ENCODE measurements at regions not wholly inside any gene's neighbourhood (a gene's known extent, or its start where the extent isn't known, plus 50 kb on each side); places are given as distances from the start of the nearest gene placed in this dataset.

- in situ Hi-C loops (cut with MboI; ENCODE audit: low sequenced_read_pairs), result no loop called here
Observed at GRCh38 chr21:24829397-24829796, 777.9 kb downstream of the MRPL39 start.

GRCh38 chr21:24826822-24827221 is 780.5 kb downstream of the MRPL39 start:
- in situ Hi-C loops (cut with MboI; ENCODE audit: low sequenced_read_pairs), result no loop called here

GRCh38 chr21:24825348-24825747 is 781.9 kb downstream of the MRPL39 start:
- in situ Hi-C loops (cut with MboI; ENCODE audit: low sequenced_read_pairs), result no loop called here

GRCh38 chr21:24824209-24824608 is 783.1 kb downstream of the MRPL39 start:
- in situ Hi-C loops (cut with MboI; ENCODE audit: low sequenced_read_pairs), result no loop called here

GRCh38 chr21:24823247-24823646 is 784.0 kb downstream of the MRPL39 start:
- in situ Hi-C loops (cut with MboI; ENCODE audit: low sequenced_read_pairs), result no loop called here

- in situ Hi-C loops (cut with MboI; ENCODE audit: low sequenced_read_pairs), result no loop called here
Observed at GRCh38 chr21:24785033-24785432, 822.2 kb downstream of the MRPL39 start.

- in situ Hi-C loops (cut with MboI; ENCODE audit: low sequenced_read_pairs), result no loop called here
Observed at GRCh38 chr21:24781146-24781545, 826.1 kb downstream of the MRPL39 start.

GRCh38 chr21:24759348-24760075 is 847.8 kb downstream of the MRPL39 start:
- in situ Hi-C loops (cut with MboI; ENCODE audit: low sequenced_read_pairs), result no loop called here

GRCh38 chr21:24738063-24738462 is 869.2 kb downstream of the MRPL39 start:
- in situ Hi-C loops (cut with MboI; ENCODE audit: low sequenced_read_pairs), result no loop called here

GRCh38 chr21:24737296-24737850 is 869.9 kb downstream of the MRPL39 start:
- in situ Hi-C loops (cut with MboI; ENCODE audit: low sequenced_read_pairs), result no loop called here

GRCh38 chr21:24730661-24731060 is 876.6 kb downstream of the MRPL39 start:
- in situ Hi-C loops (cut with MboI; ENCODE audit: low sequenced_read_pairs), result no loop called here

GRCh38 chr21:24729568-24729967 is 877.7 kb downstream of the MRPL39 start:
- in situ Hi-C loops (cut with MboI; ENCODE audit: low sequenced_read_pairs), result no loop called here

- in situ Hi-C loops (cut with MboI; ENCODE audit: low sequenced_read_pairs), result no loop called here
Observed at GRCh38 chr21:24727803-24728440, 879.4 kb downstream of the MRPL39 start.

GRCh38 chr21:24716281-24716918 is 890.9 kb downstream of the MRPL39 start:
- in situ Hi-C loops (cut with MboI; ENCODE audit: low sequenced_read_pairs), result no loop called here

GRCh38 chr21:24714646-24715200 is 892.6 kb downstream of the MRPL39 start:
- in situ Hi-C loops (cut with MboI; ENCODE audit: low sequenced_read_pairs), result no loop called here

GRCh38 chr21:24705201-24705600 is 902.1 kb downstream of the MRPL39 start:
- in situ Hi-C loops (cut with MboI; ENCODE audit: low sequenced_read_pairs), result no loop called here

- in situ Hi-C loops (cut with MboI; ENCODE audit: low sequenced_read_pairs), result no loop called here
Observed at GRCh38 chr21:24693779-24694178, 913.5 kb downstream of the MRPL39 start.

GRCh38 chr21:24681456-24681855 is 925.8 kb downstream of the MRPL39 start:
- in situ Hi-C loops (cut with MboI; ENCODE audit: low sequenced_read_pairs), result no loop called here

- in situ Hi-C loops (cut with MboI; ENCODE audit: low sequenced_read_pairs), result no loop called here
Observed at GRCh38 chr21:24671901-24672300, 935.4 kb downstream of the MRPL39 start.

GRCh38 chr21:24658926-24659325 is 948.4 kb downstream of the MRPL39 start:
- in situ Hi-C loops (cut with MboI; ENCODE audit: low sequenced_read_pairs), result no loop called here

- in situ Hi-C loops (cut with MboI; ENCODE audit: low sequenced_read_pairs), result no loop called here
Observed at GRCh38 chr21:24658026-24658425, 949.3 kb downstream of the MRPL39 start.

All from HL-60/S4 treated with phorbol 12-myristate 13-acetate at 8.2 ng/mL for 4 days and 3 days (cell line).